ENCODE measurements at regions not wholly inside any gene's neighbourhood (a gene's known extent, or its start where the extent isn't known, plus 50 kb on each side); places are given as distances from the start of the nearest gene placed in this dataset.

- H3K27ac ChIP-seq (ENCODE audit: low read length) = no peak overlapping the region
- H3K9ac ChIP-seq (ENCODE audit: low read length) = no peak overlapping the region
- H3K9me2 ChIP-seq (ENCODE audit: insufficient read depth, low read length) = no peaks in the 10 kb centered on the region
- no peaks in the 10 kb centered on the region for H4K20me1 ChIP-seq (ENCODE audit: insufficient read depth)
- H2AFZ ChIP-seq (ENCODE audit: low read depth, low read length) = no peak overlapping the region
- no peaks in the 10 kb centered on the region for H3K36me3 ChIP-seq (ENCODE audit: insufficient read depth, low read length)
- H3K27me3 ChIP-seq (ENCODE audit: insufficient read depth, low read depth, low read length) = no peaks in the 10 kb centered on the region
- no peaks in the 10 kb centered on the region for H3K79me2 ChIP-seq (replicated peaks; ENCODE audit: insufficient read depth, low read length)
- no peak for TF ChIP-seq EP300 (conservative IDR thresholded peaks at IDR 0.05; ENCODE audit: poor library complexity, severe bottlenecking)
- TF ChIP-seq RAD21 (conservative IDR thresholded peaks at IDR 0.05) = no peak
- TF ChIP-seq, protein P1, sequence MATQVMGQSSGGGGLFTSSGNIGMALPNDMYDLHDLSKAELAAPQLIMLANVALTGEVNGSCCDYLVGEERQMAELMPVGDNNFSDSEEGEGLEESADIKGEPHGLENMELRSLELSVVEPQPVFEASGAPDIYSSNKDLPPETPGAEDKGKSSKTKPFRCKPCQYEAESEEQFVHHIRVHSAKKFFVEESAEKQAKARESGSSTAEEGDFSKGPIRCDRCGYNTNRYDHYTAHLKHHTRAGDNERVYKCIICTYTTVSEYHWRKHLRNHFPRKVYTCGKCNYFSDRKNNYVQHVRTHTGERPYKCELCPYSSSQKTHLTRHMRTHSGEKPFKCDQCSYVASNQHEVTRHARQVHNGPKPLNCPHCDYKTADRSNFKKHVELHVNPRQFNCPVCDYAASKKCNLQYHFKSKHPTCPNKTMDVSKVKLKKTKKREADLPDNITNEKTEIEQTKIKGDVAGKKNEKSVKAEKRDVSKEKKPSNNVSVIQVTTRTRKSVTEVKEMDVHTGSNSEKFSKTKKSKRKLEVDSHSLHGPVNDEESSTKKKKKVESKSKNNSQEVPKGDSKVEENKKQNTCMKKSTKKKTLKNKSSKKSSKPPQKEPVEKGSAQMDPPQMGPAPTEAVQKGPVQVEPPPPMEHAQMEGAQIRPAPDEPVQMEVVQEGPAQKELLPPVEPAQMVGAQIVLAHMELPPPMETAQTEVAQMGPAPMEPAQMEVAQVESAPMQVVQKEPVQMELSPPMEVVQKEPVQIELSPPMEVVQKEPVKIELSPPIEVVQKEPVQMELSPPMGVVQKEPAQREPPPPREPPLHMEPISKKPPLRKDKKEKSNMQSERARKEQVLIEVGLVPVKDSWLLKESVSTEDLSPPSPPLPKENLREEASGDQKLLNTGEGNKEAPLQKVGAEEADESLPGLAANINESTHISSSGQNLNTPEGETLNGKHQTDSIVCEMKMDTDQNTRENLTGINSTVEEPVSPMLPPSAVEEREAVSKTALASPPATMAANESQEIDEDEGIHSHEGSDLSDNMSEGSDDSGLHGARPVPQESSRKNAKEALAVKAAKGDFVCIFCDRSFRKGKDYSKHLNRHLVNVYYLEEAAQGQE (IDR thresholded peaks at IDR 0.05; ENCODE audit: borderline replicate concordance) = no peak
- TF ChIP-seq MXI1 (conservative IDR thresholded peaks at IDR 0.05; ENCODE audit: poor library complexity, severe bottlenecking) = no peak
- TF ChIP-seq, protein P2, sequence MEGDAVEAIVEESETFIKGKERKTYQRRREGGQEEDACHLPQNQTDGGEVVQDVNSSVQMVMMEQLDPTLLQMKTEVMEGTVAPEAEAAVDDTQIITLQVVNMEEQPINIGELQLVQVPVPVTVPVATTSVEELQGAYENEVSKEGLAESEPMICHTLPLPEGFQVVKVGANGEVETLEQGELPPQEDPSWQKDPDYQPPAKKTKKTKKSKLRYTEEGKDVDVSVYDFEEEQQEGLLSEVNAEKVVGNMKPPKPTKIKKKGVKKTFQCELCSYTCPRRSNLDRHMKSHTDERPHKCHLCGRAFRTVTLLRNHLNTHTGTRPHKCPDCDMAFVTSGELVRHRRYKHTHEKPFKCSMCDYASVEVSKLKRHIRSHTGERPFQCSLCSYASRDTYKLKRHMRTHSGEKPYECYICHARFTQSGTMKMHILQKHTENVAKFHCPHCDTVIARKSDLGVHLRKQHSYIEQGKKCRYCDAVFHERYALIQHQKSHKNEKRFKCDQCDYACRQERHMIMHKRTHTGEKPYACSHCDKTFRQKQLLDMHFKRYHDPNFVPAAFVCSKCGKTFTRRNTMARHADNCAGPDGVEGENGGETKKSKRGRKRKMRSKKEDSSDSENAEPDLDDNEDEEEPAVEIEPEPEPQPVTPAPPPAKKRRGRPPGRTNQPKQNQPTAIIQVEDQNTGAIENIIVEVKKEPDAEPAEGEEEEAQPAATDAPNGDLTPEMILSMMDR (IDR thresholded peaks at IDR 0.05; ENCODE audit: poor library complexity, severe bottlenecking) = no peak
- no peak overlapping the region for H3K4me3 ChIP-seq (ENCODE audit: low read length)
- no peak overlapping the region for H3K4me2 ChIP-seq (ENCODE audit: low read length)
- no peaks in the 10 kb centered on the region for H3F3A ChIP-seq (ENCODE audit: insufficient read depth, low read length, poor library complexity, severe bottlenecking)
- H3K9me3 ChIP-seq (ENCODE audit: low read length) = no peaks in the 10 kb centered on the region
These were observed 286.4 kb downstream of the HACE1 start for GRCh38 chr6:104573350-104573749.

GRCh38 chr6:104572901-104573300, 286.8 kb downstream of the HACE1 start:
- H4K20me1 ChIP-seq (ENCODE audit: insufficient read depth) = no peaks in the 10 kb centered on the region
- no peak for TF ChIP-seq RAD21 (conservative IDR thresholded peaks at IDR 0.05)
- no peak for TF ChIP-seq EP300 (conservative IDR thresholded peaks at IDR 0.05; ENCODE audit: poor library complexity, severe bottlenecking)
- TF ChIP-seq, protein P2 (IDR thresholded peaks at IDR 0.05; ENCODE audit: poor library complexity, severe bottlenecking) = no peak
- no peak for TF ChIP-seq MXI1 (conservative IDR thresholded peaks at IDR 0.05; ENCODE audit: poor library complexity, severe bottlenecking)
- TF ChIP-seq SMC3 (conservative IDR thresholded peaks at IDR 0.05; ENCODE audit: poor library complexity) = no peak
- TF ChIP-seq POLR2AphosphoS5 (IDR thresholded peaks at IDR 0.05) = no peak
- H3K36me3 ChIP-seq (ENCODE audit: insufficient read depth, low read length) = no peaks in the 10 kb centered on the region
- H3K27me3 ChIP-seq (ENCODE audit: insufficient read depth, low read depth, low read length) = no peaks in the 10 kb centered on the region
- H3K9me2 ChIP-seq (ENCODE audit: insufficient read depth, low read length) = no peaks in the 10 kb centered on the region
- H3K9me3 ChIP-seq (ENCODE audit: low read length) = no peaks in the 10 kb centered on the region
- H3K27ac ChIP-seq (ENCODE audit: low read length) = no peak overlapping the region
- H3K9ac ChIP-seq (ENCODE audit: low read length) = no peak overlapping the region
- H2AFZ ChIP-seq (ENCODE audit: low read depth, low read length) = no peak overlapping the region
- H3K79me2 ChIP-seq (replicated peaks; ENCODE audit: insufficient read depth, low read length) = no peaks in the 10 kb centered on the region
- no peak overlapping the region for H3K4me2 ChIP-seq (ENCODE audit: low read length)
- H3F3A ChIP-seq (ENCODE audit: insufficient read depth, low read length, poor library complexity, severe bottlenecking) = no peaks in the 10 kb centered on the region
- H3K4me3 ChIP-seq (ENCODE audit: low read length) = no peak overlapping the region
